ENCODE measurements at regions not wholly inside any gene's neighbourhood (a gene's known extent, or its start where the extent isn't known, plus 50 kb on each side); places are given as distances from the start of the nearest gene placed in this dataset.

DNA sequence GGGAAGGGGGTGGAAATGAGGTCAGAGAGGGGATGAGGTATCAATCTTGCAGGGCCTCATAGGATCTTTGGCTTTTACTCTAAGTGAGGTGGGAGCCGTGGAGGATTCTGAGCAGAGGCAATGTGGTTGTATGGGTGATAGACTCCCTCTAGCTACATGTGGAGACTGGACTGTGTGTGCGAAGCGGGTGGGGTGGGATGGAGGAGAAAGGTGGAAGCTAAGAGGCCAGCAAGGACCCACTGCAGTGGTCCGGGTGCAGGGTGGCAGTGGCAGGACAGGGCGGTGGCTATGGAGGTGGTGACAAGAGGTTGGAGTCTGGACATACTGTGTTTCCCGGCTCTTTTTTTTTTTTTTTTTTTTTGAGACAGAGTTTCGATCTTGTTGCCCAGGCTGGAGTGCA is 62.4 kb upstream of the PTPN1 start:
- no peak for TF ChIP-seq POLR2A (IDR thresholded peaks at IDR 0.05; ENCODE audit: low read depth, low read length)
- no peak for TF ChIP-seq PAX5 (IDR thresholded peaks at IDR 0.05; ENCODE audit: insufficient read depth, low read length, severe bottlenecking)
- TF ChIP-seq TAF1 (IDR thresholded peaks at IDR 0.05; ENCODE audit: low read depth, low read length): no peak
- no peak for TF ChIP-seq POLR2AphosphoS5 (IDR thresholded peaks at IDR 0.05; ENCODE audit: low read depth, low read length)
- TF ChIP-seq SPI1 (IDR thresholded peaks at IDR 0.05; ENCODE audit: low read depth, low read length): no peak
